AG09309 (cell line): ENCODE measurements at regions not wholly inside any gene's neighbourhood (a gene's known extent, or its start where the extent isn't known, plus 50 kb on each side); places are given as distances from the start of the nearest gene placed in this dataset.

Experiments
- DNase-seq: peaks from one replicate; pipeline ENCODE4 v3.0.0-alpha.2; 2010; ENCODE audit warnings: low read depth
- H3K4me3 ChIP-seq: 2 replicates; pipeline ENCODE4 v1.5.1; 2011; ENCODE audit warnings: mild to moderate bottlenecking, low read depth, low read length, moderate library complexity; ENCODE audit not compliant: control insufficient read depth
- CTCF ChIP-seq: IDR thresholded peaks from 2 replicates; pipeline ENCODE4 v1.5.1; 2011; ENCODE audit warnings: mild to moderate bottlenecking, low read depth, low read length, inconsistent platforms; ENCODE audit not compliant: insufficient read depth, control insufficient read depth; ENCODE audit errors: missing control alignments

DNA sequence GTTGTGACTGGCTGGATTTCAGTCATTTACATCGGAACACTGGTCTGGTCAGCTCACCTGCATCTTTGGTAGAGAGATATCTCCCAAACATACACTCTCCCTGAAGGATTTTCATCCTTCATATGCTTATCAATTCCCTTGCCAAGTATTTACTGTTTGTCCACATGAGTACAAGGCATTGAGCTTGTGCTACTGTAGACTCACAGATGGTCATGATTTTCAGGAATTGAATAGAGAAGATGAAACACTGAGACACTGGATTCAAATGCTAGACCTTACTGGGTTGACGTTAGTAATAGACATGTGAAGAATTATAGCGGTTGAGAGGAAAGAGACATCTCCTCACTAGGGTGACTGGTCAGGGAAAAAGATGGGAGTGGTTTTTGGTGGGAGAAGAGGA, 62.9 kb upstream of the ABL1 start:
- H3K4me3 ChIP-seq, result no peak overlapping the region
- no peak for TF ChIP-seq CTCF
- DNase-seq, result no peak

DNA sequence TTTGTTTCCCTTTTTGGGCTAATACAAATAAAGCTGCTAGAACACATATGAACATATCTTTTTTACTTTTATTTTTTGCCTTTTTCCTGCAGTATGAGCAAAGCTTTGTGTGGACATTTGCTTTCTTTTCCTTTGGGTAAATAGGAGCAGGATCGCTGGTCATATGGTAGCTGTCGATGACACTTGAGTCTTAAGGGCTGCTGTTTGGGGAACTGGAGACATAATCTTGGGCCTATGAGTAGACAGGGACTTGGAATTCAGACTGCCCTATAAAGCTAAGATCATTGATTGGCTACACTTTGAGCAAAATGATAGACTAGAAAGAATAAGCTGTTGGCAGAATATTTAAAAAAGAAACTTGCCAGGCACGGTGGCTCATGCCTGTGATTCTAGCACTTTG, 60.9 kb upstream of the ABL1 start:
- no peak for DNase-seq
- no peak for TF ChIP-seq CTCF
- no peak overlapping the region for H3K4me3 ChIP-seq

GRCh38 chr9:130775336-130775991, 59.6 kb upstream of the ABL1 start:
- TF ChIP-seq CTCF, result no peak
- DNase-seq, result no peak
- H3K4me3 ChIP-seq, result no peak overlapping the region

DNA sequence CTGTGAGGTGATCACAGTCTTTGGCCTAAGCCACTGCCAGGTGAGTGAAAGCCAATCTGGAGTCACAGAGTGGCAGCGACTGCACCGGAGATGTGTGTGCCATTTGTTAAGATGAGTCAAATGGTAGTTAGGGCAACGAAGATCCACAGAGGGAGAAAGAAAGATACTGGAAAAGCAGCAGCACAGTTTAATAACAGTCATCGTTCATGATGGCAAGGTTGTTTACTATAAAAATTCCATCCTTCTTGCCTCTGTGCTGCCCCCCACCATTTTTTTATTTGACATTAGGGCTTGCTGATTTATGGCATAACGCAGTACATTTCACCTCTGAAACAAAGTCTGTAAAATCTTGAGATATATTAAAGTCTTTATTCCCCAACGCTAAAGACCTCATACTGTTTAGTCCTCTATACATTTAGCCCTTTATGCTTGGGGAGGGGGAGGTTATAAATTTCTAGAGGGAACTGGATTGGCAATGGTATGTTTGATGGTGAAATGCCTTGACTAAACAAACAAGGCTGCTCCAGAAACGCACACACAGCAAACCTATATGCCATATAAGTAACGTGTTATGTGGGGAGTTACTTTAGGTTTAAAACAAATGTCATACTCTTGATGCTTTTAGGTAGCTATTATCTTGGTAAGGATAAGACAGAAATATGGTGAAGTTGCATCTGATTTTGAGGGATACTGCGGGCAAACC, 55.8 kb upstream of the ABL1 start:
- peak; percentile 20 for DNase-seq
- H3K4me3 ChIP-seq, result no peak overlapping the region
- TF ChIP-seq CTCF, result no peak

GRCh38 chr9:130780415-130780814, 54.6 kb upstream of the ABL1 start:
- peak overlapping the region; percentile 40 for H3K4me3 ChIP-seq
- no peak for DNase-seq
- TF ChIP-seq CTCF, result no peak

GRCh38 chr9:130780865-130781504, 54.1 kb upstream of the ABL1 start:
- TF ChIP-seq CTCF, result no peak
- peak; percentile 97 for DNase-seq
- peak overlapping the region; percentile 40 for H3K4me3 ChIP-seq
